LNCAP (cell line): ENCODE measurements at regions not wholly inside any gene's neighbourhood (a gene's known extent, or its start where the extent isn't known, plus 50 kb on each side); places are given as distances from the start of the nearest gene placed in this dataset.

Experiments used
- CTCF ChIP-seq: fragments of 450-650 bp; IDR thresholded peaks from 2 replicates; pipeline ENCODE4 v1.5.1; 2017; ENCODE audit warnings: mild to moderate bottlenecking

GRCh38 chr20:57908704-57909630 is 199.2 kb upstream of the PMEPA1 start:
- TF ChIP-seq CTCF = no peak

- no peak for TF ChIP-seq CTCF
Observed at GRCh38 chr20:57908226-57908625, 198.4 kb upstream of the PMEPA1 start.

- TF ChIP-seq CTCF = no peak
Observed at GRCh38 chr20:57907131-57908000, 197.6 kb upstream of the PMEPA1 start.

- TF ChIP-seq CTCF = no peak
Observed at GRCh38 chr20:57905448-57905847, 195.6 kb upstream of the PMEPA1 start.

- TF ChIP-seq CTCF = no peak
Observed at GRCh38 chr20:57904314-57905105, 194.7 kb upstream of the PMEPA1 start.

GRCh38 chr20:57902473-57902872 is 192.7 kb upstream of the PMEPA1 start:
- no peak for TF ChIP-seq CTCF

GRCh38 chr20:57901526-57901925 is 191.7 kb upstream of the PMEPA1 start:
- TF ChIP-seq CTCF = no peak
